DOHH2 (cell line): ENCODE measurements at regions not wholly inside any gene's neighbourhood (a gene's known extent, or its start where the extent isn't known, plus 50 kb on each side); places are given as distances from the start of the nearest gene placed in this dataset.

ENCODE experiments used
- H3F3A ChIP-seq: fragments of 200-600 bp; sonication (generic), shearing (Covaris generic); 2 replicates; pipeline ENCODE4 v1.6.0; 2016; ENCODE audit warnings: antibody characterized with exemption, mild to moderate bottlenecking; ENCODE audit not compliant: control insufficient read depth, insufficient read depth
- H3K27ac ChIP-seq: fragments of 200-600 bp; sonication (generic); 2 replicates; pipeline ENCODE4 v1.5.1; 2014; ENCODE audit warnings: low read depth, mild to moderate bottlenecking, low read length, moderate library complexity
- H3K27me3 ChIP-seq: fragments of 200-600 bp; sonication (generic); 2 replicates; pipeline ENCODE4 v1.6.1; 2014; ENCODE audit warnings: mild to moderate bottlenecking, low read length, mixed read lengths; ENCODE audit not compliant: control insufficient read depth
- H3K36me3 ChIP-seq: fragments of 200-600 bp; sonication (generic); 2 replicates; pipeline ENCODE4 v1.6.1; 2014; ENCODE audit warnings: mild to moderate bottlenecking, low read length, moderate library complexity, mixed read lengths; ENCODE audit not compliant: control insufficient read depth
- H3K4me1 ChIP-seq: fragments of 200-600 bp; sonication (generic); 2 replicates; pipeline ENCODE4 v1.6.1; 2014; ENCODE audit warnings: mild to moderate bottlenecking, low read length, mixed read lengths; ENCODE audit not compliant: control insufficient read depth
- H3K4me2 ChIP-seq: fragments of 200-600 bp; sonication (generic); 2 replicates; pipeline ENCODE4 v1.6.0; 2014; ENCODE audit warnings: mild to moderate bottlenecking, low read length, moderate library complexity
- H3K4me3 ChIP-seq: fragments of 200-600 bp; sonication (generic); 2 replicates; pipeline ENCODE4 v1.5.1; 2014; ENCODE audit warnings: mild to moderate bottlenecking, low read length, mixed read lengths
- H3K79me2 ChIP-seq: fragments of 200-600 bp; sonication (generic); 2 replicates; pipeline ENCODE4 v1.6.1; 2014; ENCODE audit warnings: mild to moderate bottlenecking, low read length, mixed read lengths; ENCODE audit not compliant: control insufficient read depth
- H3K9me2 ChIP-seq: fragments of 200-600 bp; sonication (generic); replicated peaks from 2 replicates; pipeline ENCODE4 v1.6.1; 2014; ENCODE audit warnings: mild to moderate bottlenecking, low read length, mixed read lengths; ENCODE audit not compliant: control insufficient read depth
- H3K9me3 ChIP-seq: fragments of 200-600 bp; sonication (generic); 2 replicates; pipeline ENCODE4 v1.6.1; 2014; ENCODE audit warnings: antibody characterized with exemption, low read length, mixed read lengths; ENCODE audit not compliant: control insufficient read depth, insufficient read depth
- H4K20me1 ChIP-seq: fragments of 200-600 bp; sonication (generic); 2 replicates; pipeline ENCODE4 v1.6.0; 2014; ENCODE audit warnings: low read depth, mild to moderate bottlenecking, antibody characterized with exemption, low read length, moderate library complexity; ENCODE audit not compliant: control insufficient read depth, insufficient read depth
- CTCF ChIP-seq: fragments of 200-600 bp; sonication (generic); IDR thresholded peaks from one replicate; pipeline ENCODE4 v1.5.1; 2014; ENCODE audit warnings: antibody characterized with exemption, mild to moderate bottlenecking, low read depth, low read length; ENCODE audit not compliant: poor library complexity, severe bottlenecking
- EZH2phosphoT487 ChIP-seq: fragments of 200-600 bp; sonication (generic); IDR thresholded peaks from 2 replicates; pipeline ENCODE4 v1.6.1; 2017; ENCODE audit warnings: borderline replicate concordance, mild to moderate bottlenecking, antibody characterized with exemption, low read length, moderate library complexity, mixed read lengths

DNA sequence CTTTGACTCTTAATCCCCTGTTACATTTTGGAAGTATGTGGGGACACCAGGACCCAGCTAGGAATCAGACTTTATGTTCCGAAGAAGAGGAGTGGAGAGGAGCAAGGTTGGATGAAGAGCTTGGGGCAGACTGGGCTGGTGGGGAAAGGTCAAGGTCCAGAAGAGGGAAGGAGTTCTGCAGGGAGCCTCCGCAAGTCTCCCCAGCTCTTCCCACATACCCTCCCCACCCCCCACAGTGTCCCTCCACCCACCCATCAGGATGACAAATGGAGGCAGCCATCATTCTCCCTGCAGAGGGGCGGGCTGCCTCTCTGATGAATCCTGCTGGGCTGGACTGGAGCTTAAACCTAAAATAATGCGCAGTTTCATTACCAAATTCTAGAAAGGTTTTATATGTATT, 77.2 kb downstream of the ACKR3 start:
- no peaks in the 10 kb centered on the region for H3K9me3 ChIP-seq
- H3K27ac ChIP-seq, result no peak overlapping the region
- H3F3A ChIP-seq, result no peaks in the 10 kb centered on the region
- no peaks in the 10 kb centered on the region for H3K36me3 ChIP-seq
- no peak overlapping the region for H3K4me3 ChIP-seq
- peaks cover 4% of the 10 kb centered on the region; the same call in 1 of the 2 replicates for H3K27me3 ChIP-seq
- no peaks in the 10 kb centered on the region for H3K4me1 ChIP-seq
- no peak overlapping the region for H3K4me2 ChIP-seq
- no peaks in the 10 kb centered on the region for H3K9me2 ChIP-seq
- TF ChIP-seq EZH2phosphoT487, result no peak
- TF ChIP-seq CTCF, result no peak
- H3K79me2 ChIP-seq, result no peaks in the 10 kb centered on the region
- no peaks in the 10 kb centered on the region for H4K20me1 ChIP-seq

DNA sequence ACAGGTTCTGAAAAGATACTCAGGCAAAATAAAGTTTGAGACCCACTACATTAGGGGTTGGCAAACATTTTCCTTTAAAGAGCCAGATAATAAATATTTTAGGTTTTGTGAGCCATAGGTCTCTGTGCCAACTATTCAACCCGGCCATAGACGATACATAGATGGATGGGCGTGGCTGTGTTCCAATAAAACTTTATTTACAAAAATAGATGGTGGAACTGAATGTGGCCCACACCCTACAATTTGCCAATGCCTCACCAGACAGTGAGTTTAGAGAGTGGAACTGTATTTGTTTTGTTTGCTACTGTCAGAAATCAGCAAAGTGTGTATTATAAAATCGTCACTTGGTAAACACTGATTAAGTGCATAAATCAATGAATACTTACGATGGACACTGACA, 78.0 kb downstream of the ACKR3 start:
- Histone ChIP-seq H3K79me2 (no peaks in the 10 kb centered on the region), H3F3A (no peaks in the 10 kb centered on the region), H3K27me3 (peaks cover 4% of the 10 kb centered on the region; the same call in 1 of the 2 replicates), H3K9me3 (no peaks in the 10 kb centered on the region), H3K27ac (no peak overlapping the region), H3K4me3 (no peak overlapping the region), H3K4me1 (no peaks in the 10 kb centered on the region), H3K9me2 (no peaks in the 10 kb centered on the region), H3K36me3 (no peaks in the 10 kb centered on the region), H4K20me1 (no peaks in the 10 kb centered on the region), H3K4me2 (no peak overlapping the region)
- TF ChIP-seq CTCF (no peak), EZH2phosphoT487 (no peak)

DNA sequence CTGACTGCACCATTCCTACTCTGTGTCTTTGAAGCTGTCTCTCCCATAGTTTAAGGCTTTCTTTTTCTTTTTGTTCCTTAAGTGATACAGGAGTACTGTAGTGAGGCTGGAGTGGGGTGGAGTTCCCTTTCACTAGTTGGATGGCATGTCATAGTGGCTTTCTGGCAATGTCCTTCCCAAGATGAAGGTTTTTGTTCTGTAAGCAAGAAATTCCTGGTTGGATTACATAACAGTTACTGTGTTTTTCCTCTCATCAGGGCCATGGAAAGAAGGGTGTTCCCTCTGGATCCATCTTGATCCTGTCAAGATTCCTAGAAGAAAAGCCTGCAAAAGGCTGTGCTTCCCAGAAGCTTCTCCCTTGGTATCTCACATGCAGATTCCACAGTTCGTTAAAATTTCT, 84.2 kb downstream of the ACKR3 start:
- no peaks in the 10 kb centered on the region for H3K79me2 ChIP-seq
- no peak for TF ChIP-seq EZH2phosphoT487
- no peaks in the 10 kb centered on the region for H3K9me2 ChIP-seq
- no peaks in the 10 kb centered on the region for H3K36me3 ChIP-seq
- H4K20me1 ChIP-seq, result no peaks in the 10 kb centered on the region
- H3K4me2 ChIP-seq, result no peak overlapping the region
- no peaks in the 10 kb centered on the region for H3K9me3 ChIP-seq
- no peak overlapping the region for H3K4me3 ChIP-seq
- no peak overlapping the region for H3K27ac ChIP-seq
- peaks cover 2% of the 10 kb centered on the region; the same call in 1 of the 2 replicates for H3K27me3 ChIP-seq
- no peaks in the 10 kb centered on the region for H3K4me1 ChIP-seq
- no peaks in the 10 kb centered on the region for H3F3A ChIP-seq

GRCh38 chr2:236654496-236654895, 84.9 kb downstream of the ACKR3 start:
- no peaks in the 10 kb centered on the region for H3K79me2 ChIP-seq
- H3K9me2 ChIP-seq, result no peaks in the 10 kb centered on the region
- H3K27me3 ChIP-seq, result peaks cover 2% of the 10 kb centered on the region; the same call in 1 of the 2 replicates
- no peaks in the 10 kb centered on the region for H3F3A ChIP-seq
- no peaks in the 10 kb centered on the region for H4K20me1 ChIP-seq
- no peak overlapping the region for H3K4me3 ChIP-seq
- H3K4me2 ChIP-seq, result no peak overlapping the region
- no peaks in the 10 kb centered on the region for H3K36me3 ChIP-seq
- H3K4me1 ChIP-seq, result no peaks in the 10 kb centered on the region
- no peak overlapping the region for H3K27ac ChIP-seq
- TF ChIP-seq CTCF, result no peak
- TF ChIP-seq EZH2phosphoT487, result no peak
- H3K9me3 ChIP-seq, result no peaks in the 10 kb centered on the region
